IMR-90 (cell line): ENCODE measurements at regions not wholly inside any gene's neighbourhood (a gene's known extent, or its start where the extent isn't known, plus 50 kb on each side); places are given as distances from the start of the nearest gene placed in this dataset.

ENCODE experiments used
- ATAC-seq: fragments of 200-7000 bp; cut with Tn5 transposase; 2 replicates; pipeline ENCODE4 v1.9.1; 2020; ENCODE audit warnings: low read depth, mild to moderate bottlenecking, moderate library complexity
- BruUV-seq: library from RNA; stranded (reverse); fragments of 400-500 nt; replicated peaks from 2 replicates; lab custom pipeline; 2021; lab: Mats Ljungman, UMichigan
- CTCF ChIA-PET: fragments of 300-600 bp; formaldehyde crosslinking; extraction: SDS; loops from one replicate; lab custom pipeline; 2021; ENCODE audit warnings: antibody characterized with exemption; lab: Yijun Ruan, JAX
- POLR2A ChIA-PET: fragments of 300-600 bp; sonication (Branson Sonifier 250); formaldehyde crosslinking; loops from one replicate; lab custom pipeline; 2022; ENCODE audit warnings: antibody characterized with exemption; ENCODE audit not compliant: unreplicated experiment; lab: Charles Lee
- DNase-seq: peaks from one replicate; pipeline ENCODE4 v3.0.0; 2013
- H2AFZ ChIP-seq: replicated peaks from 2 replicates; pipeline ENCODE3; 2013; ENCODE audit warnings: low read length, mild to moderate bottlenecking; ENCODE audit not compliant: poor library complexity
- H2AK5ac ChIP-seq: 2 replicates; pipeline ENCODE4 v1.6.1; 2013; ENCODE audit warnings: low read depth, low read length, inconsistent platforms
- H2AK9ac ChIP-seq: replicated peaks from 2 replicates; pipeline ENCODE3; 2013; ENCODE audit warnings: mild to moderate bottlenecking, low read depth, low read length, moderate library complexity; ENCODE audit not compliant: poor library complexity
- H2BK120ac ChIP-seq: 2 replicates; pipeline ENCODE4 v1.6.1; 2013; ENCODE audit warnings: low read depth, low read length, inconsistent platforms
- H2BK15ac ChIP-seq: 3 replicates; pipeline ENCODE4 v1.6.1; 2013; ENCODE audit warnings: low read depth, low read length, inconsistent platforms
- H2BK20ac ChIP-seq: 2 replicates; pipeline ENCODE4 v1.6.1; 2013; ENCODE audit warnings: low read depth, mild to moderate bottlenecking, inconsistent platforms, low read length, moderate library complexity
- H2BK5ac ChIP-seq: 2 replicates; pipeline ENCODE4 v1.6.1; 2013; ENCODE audit warnings: mild to moderate bottlenecking, low read depth, low read length, inconsistent platforms; ENCODE audit not compliant: poor library complexity, severe bottlenecking
- H3K14ac ChIP-seq: replicated peaks from 2 replicates; pipeline ENCODE4 v1.6.1; 2013; ENCODE audit warnings: low read depth, low read length, inconsistent platforms
- H3K18ac ChIP-seq: 2 replicates; pipeline ENCODE4 v1.6.1; 2013; ENCODE audit warnings: low read depth, low read length, control low read depth
- H3K23ac ChIP-seq: 2 replicates; pipeline ENCODE4 v1.6.1; 2013; ENCODE audit warnings: low read depth, low read length, inconsistent platforms
- H3K27ac ChIP-seq: 2 replicates; pipeline ENCODE4 v1.5.1; 2013; ENCODE audit warnings: mild to moderate bottlenecking, control low read depth, low read length; ENCODE audit not compliant: insufficient read depth
- H3K27me3 ChIP-seq: 2 replicates; pipeline ENCODE4 v1.6.1; 2013; ENCODE audit warnings: low read length; ENCODE audit not compliant: control insufficient read depth, insufficient read depth
- H3K36me3 ChIP-seq: 2 replicates; pipeline ENCODE4 v1.6.1; 2013; ENCODE audit warnings: low read length, mixed read lengths; ENCODE audit not compliant: control insufficient read depth, insufficient read depth
- H3K4ac ChIP-seq: 2 replicates; pipeline ENCODE4 v1.6.1; 2013; ENCODE audit warnings: low read depth, low read length, inconsistent platforms
- H3K4me1 ChIP-seq: 2 replicates; pipeline ENCODE4 v1.6.1; 2013; ENCODE audit warnings: low read length, mixed read lengths; ENCODE audit not compliant: control insufficient read depth, insufficient read depth
- H3K4me2 ChIP-seq: 2 replicates; pipeline ENCODE4 v1.6.1; 2013; ENCODE audit warnings: low read depth, mild to moderate bottlenecking, control low read depth, low read length, moderate library complexity
- H3K4me3 ChIP-seq: 2 replicates; pipeline ENCODE4 v1.5.1; 2013; ENCODE audit warnings: low read depth, mild to moderate bottlenecking, control low read depth, low read length, moderate library complexity; ENCODE audit not compliant: insufficient read depth
- H3K56ac ChIP-seq: 2 replicates; pipeline ENCODE4 v1.6.1; 2013; ENCODE audit warnings: low read length, inconsistent platforms; ENCODE audit not compliant: insufficient read depth; ENCODE audit errors: extremely low read depth
- H3K79me1 ChIP-seq, 2 experiments: 2 replicates each; pipeline ENCODE4 v1.6.1; 2013; ENCODE audit warnings: low read length in 2 of 2, inconsistent platforms in 1 of 2, low read depth in 1 of 2
- H3K9ac ChIP-seq: 2 replicates; pipeline ENCODE4 v1.6.1; 2013; ENCODE audit warnings: low read depth, low read length, control low read depth
- H3K9me1 ChIP-seq: 2 replicates; pipeline ENCODE4 v1.6.1; 2013; ENCODE audit warnings: low read length, inconsistent platforms; ENCODE audit not compliant: insufficient read depth
- H3K9me3 ChIP-seq: 2 replicates; pipeline ENCODE4 v1.6.1; 2013; ENCODE audit warnings: low read length; ENCODE audit not compliant: control insufficient read depth, insufficient read depth
- H4K20me1 ChIP-seq: 2 replicates; pipeline ENCODE4 v1.6.1; 2013; ENCODE audit warnings: low read length, inconsistent platforms; ENCODE audit not compliant: insufficient read depth
- H4K5ac ChIP-seq: 2 replicates; pipeline ENCODE4 v1.6.1; 2013; ENCODE audit warnings: mild to moderate bottlenecking, low read depth, low read length, control low read depth
- H4K8ac ChIP-seq, 2 experiments: 2 replicates each; pipeline ENCODE4 v1.6.1; 2013; ENCODE audit warnings: low read depth in 2 of 2, low read length in 2 of 2, control low read depth in 1 of 2, inconsistent platforms in 1 of 2
- H4K91ac ChIP-seq: 2 replicates; pipeline ENCODE4 v1.6.1; 2013; ENCODE audit warnings: low read depth, low read length, inconsistent platforms; ENCODE audit not compliant: insufficient read depth
- CEBPB ChIP-seq: IDR thresholded peaks from 2 replicates; pipeline ENCODE4 v1.6.1; 2012; ENCODE audit warnings: low read depth, low read length, improper control_type of control experiment
- CHD1 ChIP-seq: IDR thresholded peaks from 2 replicates; pipeline ENCODE4 v1.6.1; 2012; ENCODE audit warnings: low read depth, low read length, improper control_type of control experiment
- FOS ChIP-seq: fragments of 150-350 bp; IDR thresholded peaks from 2 replicates; pipeline ENCODE4 v1.6.1; 2016; ENCODE audit warnings: low read depth, low read length
- MAFK ChIP-seq: IDR thresholded peaks from 2 replicates; pipeline ENCODE4 v1.6.1; 2012; ENCODE audit warnings: low read depth, low read length, improper control_type of control experiment
- MAZ ChIP-seq: IDR thresholded peaks from 2 replicates; pipeline ENCODE4 v1.6.1; 2012; ENCODE audit warnings: low read depth, mild to moderate bottlenecking, low read length, improper control_type of control experiment, moderate library complexity, borderline replicate concordance
- MXI1 ChIP-seq: IDR thresholded peaks from 2 replicates; pipeline ENCODE4 v1.6.1; 2012; ENCODE audit warnings: low read depth, mild to moderate bottlenecking, low read length, moderate library complexity, borderline replicate concordance
- NFE2L2 ChIP-seq: fragments of 150-350 bp; IDR thresholded peaks from 2 replicates; pipeline ENCODE4 v1.6.1; 2016; ENCODE audit warnings: low read depth, mild to moderate bottlenecking, low read length
- POLR2A ChIP-seq: IDR thresholded peaks from 2 replicates; pipeline ENCODE4 v1.6.1; 2012; ENCODE audit warnings: mild to moderate bottlenecking, low read depth, low read length
- RAD21 ChIP-seq: IDR thresholded peaks from 2 replicates; pipeline ENCODE4 v1.6.1; 2012; ENCODE audit warnings: low read length, improper control_type of control experiment
- RCOR1 ChIP-seq: IDR thresholded peaks from 2 replicates; pipeline ENCODE4 v1.6.1; 2012; ENCODE audit warnings: mild to moderate bottlenecking, low read length, improper control_type of control experiment; ENCODE audit not compliant: insufficient replicate concordance
- RFX5 ChIP-seq: IDR thresholded peaks from 2 replicates; pipeline ENCODE4 v1.8.0; 2012; ENCODE audit warnings: low read depth, mild to moderate bottlenecking, low read length, moderate library complexity
- SMC3 ChIP-seq: fragments of 150-350 bp; IDR thresholded peaks from 2 replicates; pipeline ENCODE4 v1.6.1; 2016; ENCODE audit warnings: low read depth, mild to moderate bottlenecking, antibody characterized with exemption, low read length, moderate library complexity
- WGBS, 2 experiments: methylation state at CpG; one replicate each; pipeline versions ENCODE4 v1.1.5 to v1.1.7; 2013; ENCODE audit warnings: missing lambda C conversion rate in 2 of 2; ENCODE audit not compliant: insufficient read length in 1 of 2; ENCODE audit errors: extremely low coverage in 2 of 2; 5-methylcytosine and 5-hydroxymethylcytosine counted together
- dilution Hi-C: fragments of 300-500 bp; cut with HindIII; formaldehyde crosslinking; loops from one replicate; pipeline ENCODE4 v1.14.3; 2018; ENCODE audit warnings: low sequenced_read_pairs; ENCODE audit not compliant: unreplicated experiment
- in situ Hi-C: fragments of 300-500 bp; cut with MboI; formaldehyde crosslinking; loops from 3 replicates; pipeline ENCODE4 v1.14.3; 2019; ENCODE audit warnings: low sequenced_read_pairs, inconsistent platforms, mixed read lengths
- intact Hi-C: fragments of 100-400 bp; cut with micrococcal nuclease; formaldehyde crosslinking; loops from 2 replicates; pipeline ENCODE4 v1.10.0; 2022
- TF ChIP-seq, protein P1 (sequence below): fragments of 150-350 bp; IDR thresholded peaks from 2 replicates; pipeline ENCODE4 v1.6.1; 2016; ENCODE audit warnings: low read depth, mild to moderate bottlenecking, low read length, moderate library complexity, borderline replicate concordance
- TF ChIP-seq, protein P2 (sequence below): fragments of 150-350 bp; IDR thresholded peaks from 2 replicates; pipeline ENCODE4 v1.6.1; 2017; ENCODE audit warnings: mild to moderate bottlenecking, antibody characterized with exemption, low read length, low read depth

DNA sequence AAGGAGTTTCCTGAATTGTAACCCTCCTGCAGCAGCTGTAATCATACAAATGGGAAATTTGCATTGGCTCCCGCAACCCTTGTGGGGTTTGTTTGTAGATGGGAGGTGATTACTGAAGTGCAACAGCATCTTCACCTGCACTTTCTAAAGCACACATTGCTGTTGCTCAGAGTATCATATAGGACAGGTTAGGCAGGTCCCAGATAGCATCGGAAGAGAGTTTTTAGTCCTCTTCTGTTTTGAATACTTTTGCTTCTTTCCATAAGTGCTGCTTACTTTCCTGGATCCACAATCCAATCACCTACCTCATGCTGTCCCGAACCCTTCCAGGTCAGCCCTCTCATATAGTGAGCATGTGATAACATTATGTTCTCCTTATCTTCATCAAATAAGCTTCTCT, 300.4 kb downstream of the PTPRC start (continued):
- TF ChIP-seq NFE2L2 (no peak), RFX5 (no peak), MXI1 (no peak), MAZ (no peak)

DNA sequence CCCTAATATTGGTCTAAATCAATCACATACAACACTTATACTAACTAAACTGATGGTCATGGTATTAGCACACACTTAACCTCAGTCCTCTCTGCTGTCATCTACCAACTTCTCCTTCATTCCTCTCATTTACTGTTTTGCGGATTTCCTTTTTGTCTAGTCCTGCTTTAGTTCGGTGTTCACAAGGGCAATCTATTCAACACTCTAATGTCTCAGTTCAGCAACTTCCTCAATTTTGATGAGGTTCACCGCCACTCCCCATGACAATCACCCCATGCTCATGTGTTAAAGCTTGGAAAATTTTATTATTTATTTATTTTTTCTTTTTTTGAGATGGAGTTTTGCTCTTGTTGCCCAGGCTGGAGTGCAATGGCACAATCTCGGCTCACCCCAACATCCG, 301.1 kb downstream of the PTPRC start:
- no peak overlapping the region for H3K27ac ChIP-seq
- no peaks in the 10 kb centered on the region for H3K4me1 ChIP-seq
- no TSS peak for BruUV-seq
- in situ Hi-C loops: no loop called here
- H2BK120ac ChIP-seq: no peak overlapping the region
- intact Hi-C loops: loop anchor here (5.0 kb wide), 3 partner anchors 37 to 482 kb away; no protein-coding TSS in a partner anchor
- no peak overlapping the region for H3K9ac ChIP-seq
- H3K23ac ChIP-seq: no peak overlapping the region
- CTCF ChIA-PET: interaction anchor here (0.8 kb wide), 1 partner anchor 38 kb away, joined by 3 read pairs; no protein-coding TSS in a partner anchor
- DNase-seq (no peak), ATAC-seq (no peak)
- dilution Hi-C loops: no loop called here
- H2AK9ac ChIP-seq: no peak overlapping the region
- no peaks in the 10 kb centered on the region for H3K9me1 ChIP-seq
- H3K18ac ChIP-seq: no peak overlapping the region
- no peaks in the 10 kb centered on the region for H3K9me3 ChIP-seq
- no peak overlapping the region for H2BK20ac ChIP-seq
- no peaks in the 10 kb centered on the region for H3K79me1 ChIP-seq
- no peak overlapping the region for H2AFZ ChIP-seq
- no peak overlapping the region for H3K14ac ChIP-seq
- H2BK15ac ChIP-seq: no peak overlapping the region
- no CpG with 5 or more reads among the region's 5 CpGs for WGBS, 2 experiments
- POLR2A ChIA-PET: no interaction called here
- H3K4me2 ChIP-seq: no peak overlapping the region
- H4K5ac ChIP-seq: no peak overlapping the region
- H3K56ac ChIP-seq: no peak overlapping the region
- no peak overlapping the region for H2BK5ac ChIP-seq
- H3K4ac ChIP-seq: no peak overlapping the region
- H3K36me3 ChIP-seq: no peaks in the 10 kb centered on the region
- no peak overlapping the region for H4K91ac ChIP-seq
- H4K8ac ChIP-seq: no peak overlapping the region
- no peaks in the 10 kb centered on the region; the same call in 1 of the 2 replicates for H4K20me1 ChIP-seq
- H3K4me3 ChIP-seq: no peak overlapping the region
- H2AK5ac ChIP-seq: no peak overlapping the region
- no peaks in the 10 kb centered on the region for H3K27me3 ChIP-seq
- no peak for TF ChIP-seq RFX5
- no peak for TF ChIP-seq SMC3
- no peak for TF ChIP-seq MAFK
- TF ChIP-seq RAD21: no peak
- no peak for TF ChIP-seq MXI1
- TF ChIP-seq CHD1: no peak
- TF ChIP-seq NFE2L2: no peak
- TF ChIP-seq RCOR1: no peak
- no peak for TF ChIP-seq MAZ
- TF ChIP-seq, protein P1, sequence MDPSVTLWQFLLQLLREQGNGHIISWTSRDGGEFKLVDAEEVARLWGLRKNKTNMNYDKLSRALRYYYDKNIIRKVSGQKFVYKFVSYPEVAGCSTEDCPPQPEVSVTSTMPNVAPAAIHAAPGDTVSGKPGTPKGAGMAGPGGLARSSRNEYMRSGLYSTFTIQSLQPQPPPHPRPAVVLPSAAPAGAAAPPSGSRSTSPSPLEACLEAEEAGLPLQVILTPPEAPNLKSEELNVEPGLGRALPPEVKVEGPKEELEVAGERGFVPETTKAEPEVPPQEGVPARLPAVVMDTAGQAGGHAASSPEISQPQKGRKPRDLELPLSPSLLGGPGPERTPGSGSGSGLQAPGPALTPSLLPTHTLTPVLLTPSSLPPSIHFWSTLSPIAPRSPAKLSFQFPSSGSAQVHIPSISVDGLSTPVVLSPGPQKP: no peak
- TF ChIP-seq FOS: no peak
- no peak for TF ChIP-seq POLR2A
- TF ChIP-seq, protein P2, sequence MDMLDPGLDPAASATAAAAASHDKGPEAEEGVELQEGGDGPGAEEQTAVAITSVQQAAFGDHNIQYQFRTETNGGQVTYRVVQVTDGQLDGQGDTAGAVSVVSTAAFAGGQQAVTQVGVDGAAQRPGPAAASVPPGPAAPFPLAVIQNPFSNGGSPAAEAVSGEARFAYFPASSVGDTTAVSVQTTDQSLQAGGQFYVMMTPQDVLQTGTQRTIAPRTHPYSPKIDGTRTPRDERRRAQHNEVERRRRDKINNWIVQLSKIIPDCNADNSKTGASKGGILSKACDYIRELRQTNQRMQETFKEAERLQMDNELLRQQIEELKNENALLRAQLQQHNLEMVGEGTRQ: no peak
- no peak for TF ChIP-seq CEBPB
